Right lobe of liver (tissue), 4 donors: ENCODE measurements at regions not wholly inside any gene's neighbourhood (a gene's known extent, or its start where the extent isn't known, plus 50 kb on each side); places are given as distances from the start of the nearest gene placed in this dataset.

Source experiments
- CTCF ChIP-seq, 4 donors: fragments of 200-600 bp in 3 of 4; fragments of 450-650 bp in 1 of 4; IDR thresholded peaks; one replicate each; pipeline versions ENCODE4 v1.5.1 to v1.8.0; 2016 to 2022; ENCODE audit warnings: antibody characterized with exemption in 4 of 4, mild to moderate bottlenecking in 2 of 4
- POLR2A ChIP-seq: fragments of 450-650 bp; IDR thresholded peaks from one replicate; pipeline ENCODE4 v1.6.1; 2017; ENCODE audit warnings: antibody characterized with exemption, mild to moderate bottlenecking
- donor health status: DM: no; HTN: no; CAD: no.
- donor health status: DM: no; HTN: no; CAD: no.
- donor health status: DM: no; HTN: yes; CAD: no.

- no peak for TF ChIP-seq CTCF (IDR thresholded peaks at IDR 0.05)
- TF ChIP-seq POLR2A = no peak
Observed at GRCh38 chr4:83699358-83699757, 163.4 kb downstream of the GPAT3 start.
